Tibial artery (tissue), 4 donors: ENCODE measurements at regions not wholly inside any gene's neighbourhood (a gene's known extent, or its start where the extent isn't known, plus 50 kb on each side); places are given as distances from the start of the nearest gene placed in this dataset.
"Not testable (repeated sequence)": the region's sequence is repeated elsewhere in the genome, so short reads cannot be mapped to it uniquely, and the experiment has no call there.

Source experiments
- DNase-seq, 2 donors: peaks; one replicate each; pipeline ENCODE4 v3.0.0-alpha.2; 2019
- H3K27ac ChIP-seq, 2 donors: fragments of 200-600 bp; sonication (generic) in 1 of 2; 1 replicate in 1 of 2; 2 replicates in 1 of 2; pipeline ENCODE4 v1.5.1; 2018 to 2019; ENCODE audit warnings: mild to moderate bottlenecking in 1 of 2
- H3K27me3 ChIP-seq, 2 donors: fragments of 200-600 bp; sonication (generic) in 1 of 2; one replicate each; pipeline versions ENCODE4 v1.5.1 to v1.6.0; 2016 to 2019
- H3K36me3 ChIP-seq, 3 donors: fragments of 200-600 bp; sonication (generic) in 2 of 3; one replicate each; pipeline ENCODE4 v1.5.1; 2016 to 2019; ENCODE audit warnings: mild to moderate bottlenecking in 2 of 3
- H3K4me1 ChIP-seq, 4 donors: fragments of 200-600 bp; sonication (generic) in 2 of 4; 1 replicate in 3 of 4; 2 replicates in 1 of 4; pipeline ENCODE4 v1.5.1; 2016 to 2019
- H3K4me3 ChIP-seq, 2 donors: fragments of 200-600 bp; sonication (generic) in 1 of 2; 1 replicate in 1 of 2; 2 replicates in 1 of 2; pipeline ENCODE4 v1.5.1; 2018 to 2019; ENCODE audit warnings: mild to moderate bottlenecking in 2 of 2
- H3K9me3 ChIP-seq, 3 donors: fragments of 200-600 bp; sonication (generic) in 1 of 3; one replicate each; pipeline ENCODE4 v1.5.1; 2016 to 2019
- intact Hi-C: fragments of 100-400 bp; cut with DNase I; formaldehyde crosslinking; loops from one replicate; pipeline ENCODE4 v1.15.0; 2023; ENCODE audit warnings: low total_unique reads
- TF ChIP-seq, protein P1 (sequence below), 2 experiments: fragments of 200-600 bp in 1 of 2; fragments of 450-650 bp in 1 of 2; IDR thresholded peaks; one replicate each; pipeline ENCODE4 v1.5.1; 2017 to 2019; ENCODE audit warnings: antibody characterized with exemption in 2 of 2, mild to moderate bottlenecking in 1 of 2, moderate library complexity in 1 of 2

DNA sequence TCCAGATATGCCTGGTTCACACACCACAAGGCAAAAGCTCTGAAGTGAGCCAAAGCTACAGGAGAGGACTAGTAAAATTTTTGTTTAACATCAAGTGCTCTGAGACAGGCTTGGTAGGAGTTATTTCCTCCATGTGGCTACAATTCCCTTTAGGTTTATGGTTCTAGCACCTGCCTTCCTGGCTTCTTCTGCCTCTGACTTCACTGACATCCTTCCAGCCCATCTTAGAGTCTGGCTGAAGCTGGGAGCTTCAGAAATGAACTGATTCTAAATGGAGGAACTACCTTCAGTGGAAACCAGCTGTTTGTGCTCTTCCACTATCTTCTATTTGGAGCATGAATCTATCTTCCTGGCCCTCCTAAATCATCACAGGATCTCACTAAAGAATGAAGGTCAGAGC, 215.3 kb upstream of the FBXL7 start:
- H3K9me3 ChIP-seq: no peaks in the 10 kb centered on the region
- no peaks in the 10 kb centered on the region for H3K27me3 ChIP-seq
- no peak overlapping the region for H3K27ac ChIP-seq
- H3K4me1 ChIP-seq: peaks cover 0 to 8% (median 0%) of the 10 kb centered on the region in 4 donors
- TF ChIP-seq, protein P1, sequence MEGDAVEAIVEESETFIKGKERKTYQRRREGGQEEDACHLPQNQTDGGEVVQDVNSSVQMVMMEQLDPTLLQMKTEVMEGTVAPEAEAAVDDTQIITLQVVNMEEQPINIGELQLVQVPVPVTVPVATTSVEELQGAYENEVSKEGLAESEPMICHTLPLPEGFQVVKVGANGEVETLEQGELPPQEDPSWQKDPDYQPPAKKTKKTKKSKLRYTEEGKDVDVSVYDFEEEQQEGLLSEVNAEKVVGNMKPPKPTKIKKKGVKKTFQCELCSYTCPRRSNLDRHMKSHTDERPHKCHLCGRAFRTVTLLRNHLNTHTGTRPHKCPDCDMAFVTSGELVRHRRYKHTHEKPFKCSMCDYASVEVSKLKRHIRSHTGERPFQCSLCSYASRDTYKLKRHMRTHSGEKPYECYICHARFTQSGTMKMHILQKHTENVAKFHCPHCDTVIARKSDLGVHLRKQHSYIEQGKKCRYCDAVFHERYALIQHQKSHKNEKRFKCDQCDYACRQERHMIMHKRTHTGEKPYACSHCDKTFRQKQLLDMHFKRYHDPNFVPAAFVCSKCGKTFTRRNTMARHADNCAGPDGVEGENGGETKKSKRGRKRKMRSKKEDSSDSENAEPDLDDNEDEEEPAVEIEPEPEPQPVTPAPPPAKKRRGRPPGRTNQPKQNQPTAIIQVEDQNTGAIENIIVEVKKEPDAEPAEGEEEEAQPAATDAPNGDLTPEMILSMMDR (IDR thresholded peaks at IDR 0.05): no peak
- intact Hi-C loops: no loop called here
- no peaks in the 10 kb centered on the region for H3K36me3 ChIP-seq
- no peak for DNase-seq
- no peak overlapping the region for H3K4me3 ChIP-seq

DNA sequence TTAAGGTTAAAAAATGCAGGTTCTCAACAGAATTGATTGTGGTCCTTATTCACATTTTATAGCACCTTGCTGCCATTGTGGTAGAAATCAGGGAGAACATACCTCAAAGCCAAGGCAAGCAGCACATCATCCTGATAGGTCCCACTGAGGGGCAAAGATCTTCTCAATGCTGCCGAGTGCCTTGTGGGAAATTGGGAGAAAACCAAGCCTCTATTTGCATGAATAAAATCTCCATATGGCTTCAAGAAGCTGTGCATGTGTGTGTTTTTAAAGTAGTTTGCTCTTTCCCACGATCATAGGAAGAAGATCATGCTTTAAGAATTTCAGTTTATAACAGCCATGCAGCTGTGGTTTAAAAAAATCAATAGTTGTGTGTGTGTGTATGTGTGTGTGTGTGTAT, 216.9 kb upstream of the FBXL7 start:
- TF ChIP-seq, protein P1 (IDR thresholded peaks at IDR 0.05): no peak

DNA sequence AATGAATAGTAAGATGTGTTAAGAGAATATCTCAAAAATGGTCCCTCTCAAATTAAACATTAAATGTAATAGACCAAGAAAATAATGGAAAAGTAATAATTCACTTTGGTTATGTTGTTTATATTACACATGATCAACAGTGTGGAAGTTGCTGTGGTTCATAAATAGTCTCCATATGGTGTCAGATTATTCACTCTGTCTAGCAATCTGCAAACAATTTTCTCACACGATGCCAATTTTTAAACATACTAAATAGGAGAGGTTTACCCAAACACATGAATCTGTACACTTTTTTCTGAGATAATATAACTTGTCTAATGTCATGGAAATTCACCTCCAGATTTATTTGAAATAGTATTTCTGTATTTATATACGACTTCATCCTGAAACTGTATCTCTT, 217.4 kb upstream of the FBXL7 start:
- H3K4me3 ChIP-seq: no peak overlapping the region
- H3K4me1 ChIP-seq: peaks cover 0 to 8% (median 0%) of the 10 kb centered on the region in 4 donors
- TF ChIP-seq, protein P1 (IDR thresholded peaks at IDR 0.05): no peak
- DNase-seq: no peak
- no peak overlapping the region for H3K27ac ChIP-seq
- intact Hi-C loops: no loop called here
- H3K27me3 ChIP-seq: no peaks in the 10 kb centered on the region
- H3K9me3 ChIP-seq: no peaks in the 10 kb centered on the region
- no peaks in the 10 kb centered on the region for H3K36me3 ChIP-seq

More for the DNA sequence above, 216.9 kb upstream of the FBXL7 start:
- Histone ChIP-seq H3K27me3 (no peaks in the 10 kb centered on the region), H3K36me3 (no peaks in the 10 kb centered on the region), H3K9me3 (no peaks in the 10 kb centered on the region), H3K27ac (no peak overlapping the region), H3K4me1 (peaks cover 0 to 8% (median 0%) of the 10 kb centered on the region in 4 donors), H3K4me3 (no peak overlapping the region)
- no peak for DNase-seq
- intact Hi-C loops: no loop called here

DNA sequence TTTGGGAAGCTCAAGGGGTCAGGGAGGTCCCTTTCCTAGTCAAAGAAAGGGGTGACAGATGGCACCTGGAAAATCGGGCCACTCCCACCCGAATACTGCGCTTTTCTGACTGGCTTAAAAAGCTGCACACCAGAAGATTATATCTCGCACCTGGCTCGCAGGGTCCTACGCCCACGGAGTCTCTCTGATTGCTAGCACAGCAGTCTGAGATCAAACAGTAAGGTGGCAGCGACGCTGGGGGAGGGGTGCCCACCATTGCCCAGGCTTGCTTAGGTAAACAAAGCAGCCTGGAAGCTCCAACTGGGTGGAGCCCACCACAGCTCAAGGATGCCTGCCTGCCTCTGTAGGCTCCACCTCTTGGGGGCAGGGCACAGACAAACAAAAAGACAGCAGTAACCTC, 228.4 kb upstream of the FBXL7 start:
- H3K4me1 ChIP-seq: peaks cover 0 to 26% (median 8%) of the 10 kb centered on the region in 4 donors
- H3K36me3 ChIP-seq, H3K9me3 ChIP-seq, H3K27ac ChIP-seq, intact Hi-C loops, H3K27me3 ChIP-seq, DNase-seq, H3K4me3 ChIP-seq: not testable (repeated sequence)

DNA sequence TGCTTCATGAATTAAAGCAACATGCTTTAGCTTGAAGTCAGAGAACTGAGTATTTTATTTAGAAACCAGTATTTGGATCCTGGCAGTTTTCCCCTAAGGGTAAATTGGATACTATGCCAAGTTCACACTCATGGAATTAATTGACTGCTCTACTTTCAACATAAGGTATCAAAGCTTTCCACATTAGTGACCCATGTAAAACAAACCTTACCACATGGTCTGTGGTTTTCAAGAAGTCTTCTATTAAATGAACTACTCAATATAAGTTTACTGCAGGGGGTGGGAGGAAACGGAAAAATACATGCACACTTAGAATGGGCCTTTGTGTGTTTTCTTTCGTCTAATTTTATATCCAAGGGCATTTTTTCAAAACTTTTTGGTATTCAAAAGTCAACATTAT, 232.0 kb upstream of the FBXL7 start:
- no peak for DNase-seq
- intact Hi-C loops: no loop called here

DNA sequence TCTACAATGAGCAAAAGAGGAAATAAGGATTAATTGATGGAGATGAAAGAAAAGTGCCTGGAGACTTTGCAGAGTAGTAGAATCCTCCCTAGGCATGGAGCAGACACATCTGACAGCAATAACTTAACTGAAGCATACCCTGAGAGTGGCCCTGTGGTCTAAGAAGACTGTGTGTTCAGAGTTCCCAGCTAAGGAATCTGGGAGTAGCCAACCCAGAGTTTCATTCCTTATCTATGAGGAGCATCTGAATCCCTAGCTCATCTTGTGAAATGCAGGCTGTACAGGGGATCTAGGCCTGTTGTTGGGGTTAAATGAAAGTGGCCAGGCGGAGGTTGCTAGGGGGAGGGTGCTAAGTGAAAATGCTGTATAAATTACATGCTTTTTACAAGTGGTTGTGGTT, 233.1 kb upstream of the FBXL7 start:
- peak overlapping the region in 1 of 2 donors; percentile 43 for H3K27ac ChIP-seq
- TF ChIP-seq, protein P1 (IDR thresholded peaks at IDR 0.05): no peak
- intact Hi-C loops: no loop called here
- no peaks in the 10 kb centered on the region for H3K27me3 ChIP-seq
- no peak for DNase-seq
- peaks cover 0 to 50% (median 15%) of the 10 kb centered on the region in 4 donors for H3K4me1 ChIP-seq
- no peaks in the 10 kb centered on the region for H3K36me3 ChIP-seq
- H3K4me3 ChIP-seq: no peak overlapping the region
- peaks cover 0 to 6% (median 0%) of the 10 kb centered on the region in 3 donors for H3K9me3 ChIP-seq

More for the DNA sequence above, 232.0 kb upstream of the FBXL7 start:
- no peak overlapping the region for H3K4me3 ChIP-seq
- H3K27me3 ChIP-seq: no peaks in the 10 kb centered on the region
- TF ChIP-seq, protein P1 (IDR thresholded peaks at IDR 0.05): no peak
- H3K36me3 ChIP-seq: no peaks in the 10 kb centered on the region
- peak overlapping the region; percentile 14 to 55 for H3K27ac ChIP-seq
- peaks cover 0 to 40% (median 13%) of the 10 kb centered on the region in 4 donors for H3K4me1 ChIP-seq
- peaks cover 0 to 6% (median 0%) of the 10 kb centered on the region in 3 donors for H3K9me3 ChIP-seq
